DMS 273 (cell line): ENCODE measurements at regions not wholly inside any gene's neighbourhood (a gene's known extent, or its start where the extent isn't known, plus 50 kb on each side); places are given as distances from the start of the nearest gene placed in this dataset.

ENCODE experiments used
- DNase-seq: peaks from one replicate; lab custom pipeline; 2025; ENCODE audit not compliant: unreplicated experiment; lab: John Stamatoyannopoulos, UW

DNA sequence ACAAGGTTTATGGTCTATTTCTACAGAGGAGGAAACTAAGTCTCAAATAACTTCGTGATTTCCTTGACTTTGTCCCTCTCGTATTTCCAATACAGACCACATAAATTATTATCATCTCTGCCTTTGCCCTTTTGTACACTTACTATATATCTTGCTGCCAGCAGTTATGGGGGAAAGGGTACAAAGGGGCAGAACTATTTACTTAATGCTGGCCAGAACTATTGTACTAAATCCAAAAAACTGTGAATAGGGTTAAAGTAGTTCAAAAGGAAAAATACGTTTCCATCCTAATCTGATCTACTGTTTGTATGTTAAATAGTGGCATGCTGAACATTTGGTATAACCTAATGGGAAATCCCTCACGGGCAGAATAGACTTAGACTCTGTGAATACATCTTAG, 537.3 kb upstream of the SEMA6D start:
- DNase-seq: no peak

DNA sequence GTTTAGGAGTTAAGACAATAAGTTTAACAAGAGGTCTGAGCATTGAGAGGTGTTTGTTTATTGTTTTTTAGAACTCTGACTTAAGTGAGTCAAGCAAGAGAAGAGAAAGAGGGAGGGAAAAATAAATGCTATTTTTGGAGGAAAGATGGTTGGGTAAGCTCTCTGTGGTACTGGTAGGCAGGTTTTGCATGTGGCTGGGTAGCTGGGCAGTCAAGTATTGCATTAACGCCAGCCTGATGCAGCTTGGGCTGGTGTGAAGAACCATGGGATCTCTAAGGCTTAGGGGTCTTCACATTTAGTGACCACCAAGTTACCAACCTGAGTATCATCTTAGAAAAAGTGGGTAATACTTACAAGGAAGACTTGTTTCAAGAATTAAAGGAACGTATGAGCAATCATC, 534.5 kb upstream of the SEMA6D start:
- no peak for DNase-seq

DNA sequence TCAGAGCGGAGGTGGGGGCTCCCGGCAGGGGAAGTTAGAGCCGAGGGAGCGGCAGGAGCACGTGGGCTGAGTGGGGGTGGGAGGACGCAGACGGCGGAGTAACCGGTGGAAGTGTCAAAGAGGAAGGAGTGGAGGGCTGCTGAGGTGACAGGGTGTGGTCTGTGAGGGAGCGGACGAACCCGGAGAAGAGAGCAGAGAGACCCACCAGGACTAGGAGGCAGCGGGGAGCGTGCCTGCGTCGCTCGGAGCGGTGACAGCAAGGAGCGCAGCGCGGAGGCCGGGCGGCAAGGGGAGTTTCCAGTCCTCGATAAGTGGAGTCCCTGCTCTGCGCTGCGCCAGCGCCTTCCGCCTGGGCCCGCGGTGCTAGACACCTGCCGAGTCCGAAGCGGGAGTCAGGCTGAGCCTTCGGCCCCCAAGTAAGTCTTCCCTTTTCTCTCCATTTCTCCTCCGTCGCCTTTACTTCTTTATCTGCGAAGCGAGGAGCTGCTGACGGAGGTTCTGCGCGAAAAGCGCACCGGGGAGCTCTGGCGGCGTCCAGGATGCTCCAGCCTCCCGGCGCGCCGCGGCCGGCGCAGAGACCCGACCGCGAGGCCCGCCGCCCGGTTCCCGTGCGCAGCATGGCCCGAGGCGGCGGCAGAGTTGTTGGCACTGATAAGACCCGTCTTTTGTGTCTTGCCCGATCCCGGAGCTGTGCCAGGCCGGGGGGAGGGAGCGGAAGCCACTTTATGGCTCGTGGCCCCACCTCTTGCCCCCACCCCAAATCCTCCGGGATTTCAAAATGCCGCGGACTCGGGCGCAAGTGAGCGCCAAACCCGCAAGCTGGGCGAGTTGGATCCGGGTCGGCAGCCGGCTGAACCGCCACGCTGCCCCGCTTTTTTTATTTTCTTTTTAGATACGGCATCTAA, 533.0 kb upstream of the SEMA6D start:
- DNase-seq: peak; percentile 86

DNA sequence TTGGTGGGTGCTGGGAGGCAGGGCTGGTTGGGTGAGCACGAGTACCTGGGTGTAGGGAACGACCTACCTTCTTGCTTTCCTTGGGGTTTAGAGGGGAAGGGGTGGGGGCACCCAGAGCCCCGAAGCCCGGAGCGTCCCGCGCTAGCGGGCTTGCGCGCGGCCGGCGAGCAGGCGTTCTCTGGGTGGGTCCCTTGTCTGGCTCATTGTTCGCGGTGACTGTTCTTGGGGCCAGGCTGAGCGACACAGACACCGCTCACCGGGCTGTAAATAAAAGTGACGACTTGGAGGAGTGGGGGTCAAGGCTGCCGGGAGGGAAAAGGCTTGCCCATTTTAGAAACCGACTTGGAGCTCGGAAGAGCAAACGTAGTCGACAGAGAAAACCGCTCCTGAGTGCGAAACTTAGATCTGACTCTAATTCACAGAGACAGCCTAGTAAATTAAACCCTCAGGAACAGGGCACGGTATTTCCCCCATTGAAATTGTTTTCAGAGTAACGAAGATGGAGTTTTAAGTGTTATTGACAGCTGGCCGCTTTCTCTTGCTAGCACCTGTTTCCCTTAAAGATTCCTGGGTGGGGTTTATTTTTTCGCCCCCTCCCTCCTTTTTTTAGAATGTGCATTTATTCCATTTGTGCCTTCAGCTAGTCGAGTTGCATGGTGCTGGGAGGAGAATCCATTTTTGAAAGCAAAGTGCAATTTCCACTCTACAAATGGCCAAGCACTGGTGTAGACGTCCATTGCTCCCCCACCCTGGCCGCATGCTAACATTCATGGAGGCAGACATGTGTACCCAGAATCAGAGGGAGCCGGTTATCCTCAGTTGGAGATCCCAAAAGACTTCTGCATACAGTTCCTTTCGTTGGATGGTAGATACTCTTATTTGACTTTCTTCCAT, 532.1 kb upstream of the SEMA6D start:
- DNase-seq: peak; percentile 69

DNA sequence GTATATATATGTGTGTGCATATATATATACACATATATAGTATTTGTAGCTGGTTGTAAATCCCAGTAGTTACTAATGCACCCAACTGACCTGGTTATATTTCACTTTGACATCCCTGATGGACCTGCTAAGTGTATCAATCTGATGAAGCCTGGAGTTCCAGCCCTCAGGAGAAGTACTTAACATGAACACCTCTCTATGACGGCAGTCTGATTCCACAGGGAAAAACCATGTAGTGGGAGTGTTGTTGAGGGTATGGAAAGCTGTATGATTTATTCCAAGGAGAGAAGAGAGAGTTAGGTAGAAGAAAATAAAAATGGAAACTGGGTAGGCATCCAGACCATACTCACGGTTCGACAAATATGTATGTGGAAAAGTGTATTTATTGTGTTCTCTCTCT, 531.2 kb upstream of the SEMA6D start:
- DNase-seq: peak; percentile 5

DNA sequence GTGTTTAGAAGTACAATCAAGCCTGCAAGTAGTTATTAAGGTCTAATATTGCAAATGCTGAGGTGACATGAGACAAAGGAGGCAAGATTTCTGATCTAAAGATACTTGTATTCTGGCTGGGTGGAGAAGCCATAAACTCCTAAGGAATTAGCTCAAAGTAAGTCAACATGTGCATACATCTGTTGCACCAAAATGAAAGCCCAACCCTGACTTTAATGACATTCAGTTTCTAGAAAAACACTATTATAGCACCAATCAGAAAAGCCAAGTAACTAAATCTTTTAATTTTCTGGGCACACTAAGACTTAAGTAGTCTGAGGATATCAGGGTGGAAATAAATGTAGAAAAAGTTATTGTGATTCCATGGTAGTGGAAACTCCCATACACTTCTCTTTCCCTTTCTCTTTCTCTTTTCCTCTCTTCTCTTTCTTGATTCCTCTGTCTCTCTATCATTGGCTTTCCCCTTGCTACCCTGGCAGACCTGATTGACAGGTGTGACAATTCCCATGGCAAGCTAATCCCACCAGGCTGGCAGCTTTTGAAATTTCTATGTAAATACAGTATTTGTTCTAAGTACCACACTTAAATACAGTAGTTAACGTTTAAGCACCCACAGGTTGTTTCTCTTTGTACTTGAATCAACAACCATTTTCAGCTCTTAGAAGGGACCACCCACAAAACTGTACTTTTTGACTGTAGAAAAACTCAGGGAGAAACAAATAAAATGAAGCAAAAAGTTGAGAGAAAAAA, 528.4 kb upstream of the SEMA6D start:
- no peak for DNase-seq

DNA sequence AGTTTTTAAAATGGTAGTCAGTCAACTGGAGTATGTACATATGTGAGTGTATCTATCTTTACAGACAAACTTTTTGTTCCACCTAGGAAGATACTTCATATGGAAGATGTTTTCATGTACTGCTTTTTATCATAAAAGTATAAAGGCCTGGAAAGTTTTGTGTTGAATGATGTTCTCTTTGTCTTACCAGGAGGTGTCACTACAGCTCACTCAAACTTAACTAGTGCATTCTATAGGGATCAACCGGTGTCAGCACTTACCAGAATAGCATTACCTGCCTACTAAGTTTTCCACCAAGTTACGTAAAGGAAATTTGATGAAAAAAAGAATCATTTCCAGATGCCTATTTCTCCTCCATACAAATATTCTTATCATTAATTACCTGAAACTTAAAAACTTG, 522.6 kb upstream of the SEMA6D start:
- DNase-seq: peak; percentile 54

DNA sequence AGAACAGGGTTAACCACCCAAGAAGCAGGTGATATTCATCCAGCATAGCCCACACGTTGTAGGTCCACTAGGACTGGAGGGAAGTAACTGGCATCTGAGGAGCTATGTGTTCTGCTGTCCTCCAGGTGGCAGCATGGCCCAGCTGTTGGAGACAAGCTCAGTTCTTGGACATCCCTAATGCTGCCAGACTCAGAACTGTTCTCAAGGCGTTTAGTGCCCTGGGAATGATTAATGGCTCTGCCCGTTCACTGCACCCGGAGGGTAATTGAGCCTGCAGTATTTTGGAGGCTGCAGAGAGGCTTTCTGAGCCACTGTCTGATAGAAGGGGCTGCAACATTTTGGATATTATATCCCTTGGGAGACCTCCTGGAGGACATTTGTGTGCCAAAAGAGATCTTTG, 521.3 kb upstream of the SEMA6D start:
- DNase-seq: peak; percentile 93

DNA sequence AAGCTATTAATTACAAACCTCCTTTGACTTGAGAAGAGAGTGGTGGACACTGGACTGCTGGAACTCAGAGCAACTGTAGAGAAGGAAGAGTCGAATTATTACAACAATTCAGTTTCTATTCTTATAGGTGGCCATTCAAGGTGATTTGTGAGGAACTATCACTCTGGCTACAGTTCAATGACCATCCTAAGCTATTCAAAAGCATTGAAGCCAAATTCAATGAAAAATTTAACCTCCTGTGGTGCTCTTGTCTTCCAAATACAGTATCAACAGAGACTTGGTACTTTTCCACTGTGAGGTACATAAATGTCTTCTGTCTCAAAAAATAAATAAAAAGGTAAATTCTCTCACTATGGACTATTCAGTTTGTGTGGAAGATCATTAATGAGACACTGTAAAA, 513.3 kb upstream of the SEMA6D start:
- no peak for DNase-seq

DNA sequence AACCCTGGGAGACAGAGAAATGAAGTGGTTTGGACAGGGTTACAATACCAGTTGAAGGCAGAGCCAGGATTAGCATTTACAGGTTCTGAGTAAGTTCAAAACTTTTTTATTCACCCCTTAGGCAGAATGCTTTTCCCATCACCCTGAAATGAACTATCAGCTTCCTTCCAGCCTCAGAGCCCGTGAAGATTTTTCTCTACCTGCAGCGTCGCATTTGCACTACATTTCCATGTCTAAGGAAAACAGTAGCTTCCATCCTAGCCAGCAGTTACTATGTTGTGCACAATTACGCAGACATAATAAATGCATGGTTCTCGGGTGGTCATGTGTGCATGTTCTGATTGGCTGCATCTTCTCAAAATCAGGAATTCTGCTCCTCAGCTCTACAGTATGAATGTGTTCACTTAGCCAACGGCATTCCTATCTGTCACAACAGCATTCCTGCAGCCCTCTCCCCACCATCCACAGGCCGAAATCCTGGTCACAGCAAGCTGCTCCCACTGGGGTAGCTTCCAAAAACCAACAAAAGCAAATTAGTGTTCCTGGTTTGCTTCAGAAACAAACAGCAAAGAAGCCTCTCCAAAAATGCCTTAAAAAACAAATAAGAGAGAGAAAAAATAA, 510.8 kb upstream of the SEMA6D start:
- no peak for DNase-seq

DNA sequence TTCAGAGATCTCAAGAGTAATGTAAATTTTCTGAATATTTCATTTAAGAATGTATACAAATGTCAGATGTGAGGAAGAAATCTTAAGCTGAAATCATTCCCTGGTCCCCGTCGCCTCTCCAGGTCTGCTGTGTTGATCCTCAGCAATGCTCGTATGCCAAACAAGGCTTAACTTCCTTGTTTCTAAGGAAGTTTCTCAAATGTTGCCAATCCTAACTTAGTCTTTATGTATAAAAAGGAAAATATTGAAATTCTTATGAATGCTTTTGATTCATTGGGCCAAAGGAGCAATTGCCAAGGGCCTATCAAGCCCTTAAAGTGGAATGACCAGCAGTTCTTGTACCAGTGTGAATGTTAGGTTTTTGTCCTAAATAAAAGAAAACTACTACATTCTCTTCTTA, 507.7 kb upstream of the SEMA6D start:
- DNase-seq: no peak

DNA sequence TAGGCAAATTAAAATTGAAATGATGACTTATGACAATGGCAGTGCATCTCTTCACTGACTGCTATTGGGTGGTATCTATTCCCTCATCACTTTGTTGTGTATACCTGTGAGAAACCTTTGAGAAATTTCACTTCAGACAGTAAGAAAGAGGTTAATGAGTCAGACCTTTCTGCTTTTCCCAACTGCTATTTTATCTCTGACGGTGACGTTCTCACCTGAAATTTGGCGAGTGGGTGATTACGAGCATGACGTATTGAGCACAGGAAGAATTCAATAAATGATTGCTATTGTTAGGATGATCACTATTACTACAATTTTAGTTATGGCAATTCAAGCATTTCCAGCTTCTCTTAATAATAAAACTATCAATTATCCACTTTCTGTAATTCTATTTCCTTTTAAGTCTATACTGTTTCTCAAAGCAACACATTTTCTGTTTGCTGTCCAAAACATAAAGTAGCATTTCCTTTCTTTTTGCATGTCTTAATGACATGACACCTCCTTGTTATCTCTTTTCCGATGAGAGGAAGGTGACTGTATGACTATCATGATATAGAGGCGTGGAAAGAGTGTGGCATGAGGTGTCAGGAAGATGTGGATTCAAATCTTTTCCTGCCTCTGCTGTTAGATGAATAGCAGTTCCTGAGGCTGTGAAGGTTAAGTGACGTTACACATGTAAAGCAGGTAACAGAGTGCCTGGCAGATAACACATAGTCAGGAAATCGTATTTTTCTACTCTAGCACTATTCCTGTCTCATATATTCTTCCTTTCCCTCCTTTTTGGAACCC, 504.9 kb upstream of the SEMA6D start:
- no peak for DNase-seq

DNA sequence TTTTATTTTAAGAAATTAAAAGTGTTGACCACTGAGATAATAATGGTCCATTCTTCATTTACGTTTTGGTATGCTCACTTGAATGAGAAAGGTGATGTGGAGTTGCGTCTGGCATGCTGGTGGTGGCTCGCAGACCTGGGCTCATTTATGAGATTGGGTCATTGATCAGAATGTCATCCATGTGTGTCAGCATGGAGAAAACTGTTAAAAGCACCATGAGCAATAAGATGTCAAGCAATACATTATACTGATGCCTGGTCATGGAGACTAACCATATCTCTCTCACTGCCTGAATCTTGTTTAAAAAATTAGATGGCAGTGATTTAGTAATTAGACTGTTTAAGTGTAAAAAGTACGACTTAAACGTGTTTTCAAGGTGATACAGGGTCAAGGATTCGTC, 503.4 kb upstream of the SEMA6D start:
- no peak for DNase-seq

DNA sequence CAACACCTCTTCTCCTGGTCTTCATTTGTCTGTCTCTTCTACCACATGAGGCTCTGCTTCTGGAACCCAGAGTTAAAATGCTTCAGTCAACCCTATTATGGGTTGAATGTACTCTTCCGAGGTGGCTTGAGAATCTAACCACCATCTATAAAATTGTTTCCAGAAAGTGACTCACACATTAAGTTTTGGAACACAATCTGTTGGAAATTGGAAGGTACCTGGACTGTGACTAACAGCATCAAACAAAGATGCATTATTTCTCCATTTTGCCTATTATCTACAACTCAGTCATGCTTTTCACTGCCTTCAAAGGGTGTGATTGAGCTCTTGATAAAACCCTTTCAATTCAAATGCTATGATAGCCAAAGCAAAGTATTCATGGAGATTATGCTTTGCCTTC, 499.0 kb upstream of the SEMA6D start:
- DNase-seq: no peak

DNA sequence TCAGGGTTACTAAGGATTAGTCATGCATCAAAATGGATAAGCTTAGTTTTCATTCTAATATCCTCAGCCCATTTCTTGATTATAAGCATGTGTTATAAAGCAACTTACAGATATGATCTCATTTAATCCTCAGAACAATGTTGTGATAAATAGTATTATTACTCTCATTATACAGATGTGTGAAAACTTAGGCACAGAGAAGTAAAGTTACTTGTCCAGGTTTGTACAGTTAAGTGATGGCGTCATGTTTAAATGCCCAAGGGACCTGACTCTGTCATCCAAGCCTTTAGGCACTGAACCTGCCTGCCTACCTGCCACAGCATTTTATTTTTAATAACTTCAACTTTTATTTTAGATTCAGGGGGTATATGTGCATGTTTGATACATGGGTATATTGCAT, 472.9 kb upstream of the SEMA6D start:
- no peak for DNase-seq

DNA sequence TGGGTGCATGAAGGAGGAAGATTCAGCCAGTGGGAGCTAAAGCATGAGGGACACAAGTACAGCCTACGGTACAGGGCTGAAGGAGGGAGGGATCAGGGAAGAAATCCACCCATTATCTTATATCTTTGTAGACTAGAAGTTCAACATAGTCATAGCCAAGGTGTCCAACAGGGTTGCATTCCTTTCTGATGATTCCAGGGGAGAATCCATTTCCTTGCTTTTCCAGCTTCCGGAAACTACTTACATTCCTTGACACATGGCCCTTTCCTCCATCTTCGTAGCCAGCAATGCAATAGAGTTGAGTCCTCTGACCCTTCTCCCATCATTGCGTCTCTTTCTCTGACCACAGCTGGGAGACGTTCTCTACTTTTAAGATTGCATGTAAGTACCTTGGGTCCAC, 471.0 kb upstream of the SEMA6D start:
- no peak for DNase-seq

DNA sequence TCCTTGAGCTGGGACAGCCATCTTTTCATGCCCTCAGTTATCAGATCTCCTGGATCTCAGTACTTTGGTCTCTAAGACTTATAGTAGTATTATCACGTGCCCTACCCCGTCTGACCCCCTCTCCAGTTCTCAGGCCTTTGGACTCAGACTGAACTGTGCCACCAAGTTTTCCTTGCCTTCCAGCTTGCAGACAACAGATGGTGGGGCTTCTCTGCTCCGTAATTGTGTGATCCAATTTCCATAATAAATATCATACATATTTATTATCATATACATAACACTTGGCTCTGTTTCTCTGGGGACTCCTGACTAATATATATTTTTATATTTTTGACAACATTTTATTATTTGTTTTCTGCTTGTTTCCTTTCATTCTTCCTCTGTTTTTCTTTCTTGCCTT, 458.8 kb upstream of the SEMA6D start:
- peak; percentile 72 for DNase-seq

DNA sequence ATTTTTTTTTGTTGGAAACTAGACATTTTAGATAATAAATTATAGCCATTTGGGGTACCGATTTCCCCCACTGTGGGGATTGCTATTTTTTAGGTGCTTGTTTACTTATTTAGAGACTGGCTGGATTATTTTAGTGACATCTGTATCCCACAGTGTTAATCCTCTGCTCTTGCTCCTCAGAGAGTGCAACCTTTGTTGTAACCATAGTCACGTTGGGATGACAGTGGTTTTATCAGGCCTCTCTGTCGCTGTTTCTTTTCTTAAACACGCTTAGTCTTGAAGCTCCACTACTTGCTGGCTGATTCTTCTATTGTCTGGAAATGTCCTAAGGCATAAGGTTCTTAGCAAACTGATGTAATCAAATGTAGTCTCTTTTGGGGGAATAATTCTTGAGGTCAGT, 451.6 kb upstream of the SEMA6D start:
- DNase-seq: no peak

DNA sequence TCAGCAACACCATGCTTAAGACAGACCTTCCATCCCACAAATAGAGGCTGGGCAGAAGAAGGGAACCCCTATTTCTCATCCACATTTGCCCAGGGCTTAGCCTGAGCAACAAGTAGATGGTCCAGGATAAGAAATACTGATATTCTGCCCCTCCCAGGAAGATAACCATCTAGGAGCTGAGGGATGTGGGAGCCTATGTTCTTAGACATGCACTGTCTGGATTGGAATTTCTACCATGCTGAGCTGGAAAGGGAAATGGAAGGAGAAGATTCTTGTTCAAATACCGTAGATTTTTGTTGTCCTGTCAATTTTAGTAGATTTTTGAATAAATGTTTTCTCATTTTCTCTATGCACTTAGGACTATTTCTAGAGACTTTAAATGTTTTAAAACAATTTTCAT, 450.7 kb upstream of the SEMA6D start:
- no peak for DNase-seq

DNA sequence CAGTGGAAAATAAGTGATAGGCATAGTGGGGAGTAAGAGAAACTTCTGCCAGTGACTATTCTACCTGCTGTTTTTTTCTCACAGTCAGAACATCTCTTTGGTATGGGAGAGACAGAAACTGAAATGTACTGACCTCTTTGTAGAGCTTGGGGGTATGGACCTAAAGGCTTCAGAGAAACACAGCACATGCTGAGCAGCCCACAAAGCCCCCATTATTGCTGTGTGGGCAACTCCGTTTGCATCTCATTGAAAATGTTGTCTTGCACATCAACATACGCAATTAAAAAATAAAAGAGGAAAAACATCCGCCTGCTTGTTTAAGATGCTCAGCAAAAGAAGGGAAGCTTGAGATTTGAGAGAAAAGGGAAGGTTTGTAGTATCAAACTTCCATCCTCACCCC, 443.4 kb upstream of the SEMA6D start:
- no peak for DNase-seq
